HG03354 (cell line): ENCODE measurements at regions not wholly inside any gene's neighbourhood (a gene's known extent, or its start where the extent isn't known, plus 50 kb on each side); places are given as distances from the start of the nearest gene placed in this dataset.

Experiments used
- ATAC-seq: cut with Tn5 transposase; IDR thresholded peaks from one replicate; pipeline ENCODE4 v1.9.1; 2021; ENCODE audit warnings: mild to moderate bottlenecking; ENCODE audit not compliant: unreplicated experiment, poor library complexity, severe bottlenecking

GRCh38 chr1:184919892-184920291 is 54.4 kb downstream of the NIBAN1 start:
- ATAC-seq: peak; percentile 43

- no peak for ATAC-seq
Observed at GRCh38 chr1:184915463-184916090, 58.7 kb downstream of the NIBAN1 start.

DNA sequence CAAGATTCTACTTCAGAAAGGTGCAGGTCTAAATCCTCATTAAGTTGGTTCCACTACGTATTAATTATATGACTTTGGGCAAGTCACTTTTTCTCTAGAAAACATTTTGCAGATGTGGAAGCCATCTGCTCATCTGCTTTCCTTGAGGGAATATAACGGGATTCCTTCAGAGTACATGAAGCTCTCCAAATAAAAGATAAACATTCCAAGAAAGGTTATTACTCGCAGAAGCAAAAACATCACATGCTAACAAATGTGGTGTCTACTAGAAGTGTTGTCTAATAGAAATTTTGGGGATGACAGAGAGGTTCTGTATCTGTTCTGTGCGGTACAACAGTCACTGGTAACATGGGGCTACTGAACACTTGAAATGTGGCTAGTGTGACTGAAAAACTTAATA is 60.2 kb downstream of the NIBAN1 start:
- ATAC-seq: no peak

DNA sequence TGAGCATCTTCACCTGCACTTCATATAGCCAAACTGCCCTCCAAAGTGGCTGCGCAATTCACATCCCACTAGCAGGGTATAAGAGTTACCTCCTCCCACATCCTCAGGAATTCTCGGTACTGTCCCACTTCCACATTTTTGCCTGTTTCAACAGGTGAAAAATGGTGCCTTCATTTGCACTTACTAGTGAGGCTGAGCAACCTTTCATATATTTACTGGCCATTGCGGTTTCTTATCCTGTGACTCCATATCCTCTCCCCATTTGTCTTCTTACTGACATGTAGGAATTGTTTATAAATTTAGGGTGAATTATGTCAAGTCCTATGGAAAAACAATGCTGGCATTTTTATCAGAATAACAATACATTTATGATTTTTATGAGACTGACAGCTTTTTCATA is 61.9 kb downstream of the NIBAN1 start:
- ATAC-seq: no peak

DNA sequence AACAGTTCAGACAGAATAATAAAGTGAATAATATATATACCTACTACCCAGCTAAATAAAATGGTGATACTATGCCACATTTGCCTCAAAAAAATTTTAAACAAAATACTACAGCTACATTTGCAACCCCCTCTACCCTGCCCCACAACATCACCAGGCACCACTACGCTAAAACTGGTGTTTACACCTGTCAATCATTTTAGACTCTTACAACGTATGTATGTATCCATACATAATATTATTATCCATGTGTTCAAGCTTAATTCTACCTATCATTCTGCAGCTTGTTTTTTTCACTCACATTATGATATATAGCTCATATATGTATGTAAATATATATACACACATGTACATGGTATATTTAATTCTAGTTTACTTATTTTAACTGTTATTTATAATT is 62.5 kb downstream of the NIBAN1 start:
- no peak for ATAC-seq

DNA sequence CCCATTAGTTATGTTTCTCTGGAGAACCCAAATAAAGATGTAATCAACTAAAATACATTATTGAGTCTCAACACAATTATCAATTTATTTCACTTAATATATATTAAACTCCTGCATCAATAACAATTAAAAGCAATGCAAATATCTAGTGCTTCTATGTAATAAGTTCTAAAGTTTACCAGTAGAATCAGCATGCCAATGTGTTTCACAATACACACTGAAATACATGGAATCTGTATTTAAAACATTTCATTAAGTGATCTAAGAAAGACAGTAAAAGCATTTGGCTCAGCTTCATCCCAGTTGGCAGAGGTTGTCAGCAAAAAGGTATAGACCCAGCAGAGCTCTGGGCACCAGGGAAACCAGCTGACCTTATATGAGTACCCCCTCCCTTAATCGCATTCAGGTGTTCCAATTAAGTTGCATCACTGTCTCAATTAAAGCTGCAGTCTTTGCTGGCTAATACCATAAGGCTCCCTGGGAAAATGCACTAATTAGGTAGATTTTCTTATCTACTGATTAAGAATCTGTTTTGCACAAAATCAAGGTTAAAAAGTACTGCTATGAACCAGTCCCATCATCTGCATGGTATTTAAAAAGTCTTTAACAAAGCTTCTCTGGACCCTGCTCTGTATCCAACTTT is 63.1 kb downstream of the NIBAN1 start:
- ATAC-seq: no peak

- ATAC-seq: no peak
Observed at GRCh38 chr1:184910691-184911091, 63.6 kb downstream of the NIBAN1 start.

DNA sequence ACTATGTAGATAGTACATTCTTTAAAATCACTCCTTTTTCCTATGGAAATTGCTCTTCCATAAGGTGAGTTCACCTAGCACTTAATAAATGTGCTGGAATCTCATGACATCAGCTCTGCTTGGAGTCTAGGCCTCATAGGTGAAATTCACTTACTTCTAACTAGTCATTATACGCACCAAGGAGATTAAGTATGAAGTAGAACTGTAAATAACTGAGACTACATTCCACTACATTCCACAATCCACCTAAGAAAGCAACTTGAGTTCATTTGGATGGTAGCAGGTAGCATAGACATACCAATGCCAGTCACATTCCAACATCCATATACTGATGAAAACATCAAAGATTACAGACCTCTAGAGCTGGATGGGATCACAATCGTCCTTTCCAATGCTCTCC is 64.3 kb downstream of the NIBAN1 start:
- ATAC-seq: no peak

DNA sequence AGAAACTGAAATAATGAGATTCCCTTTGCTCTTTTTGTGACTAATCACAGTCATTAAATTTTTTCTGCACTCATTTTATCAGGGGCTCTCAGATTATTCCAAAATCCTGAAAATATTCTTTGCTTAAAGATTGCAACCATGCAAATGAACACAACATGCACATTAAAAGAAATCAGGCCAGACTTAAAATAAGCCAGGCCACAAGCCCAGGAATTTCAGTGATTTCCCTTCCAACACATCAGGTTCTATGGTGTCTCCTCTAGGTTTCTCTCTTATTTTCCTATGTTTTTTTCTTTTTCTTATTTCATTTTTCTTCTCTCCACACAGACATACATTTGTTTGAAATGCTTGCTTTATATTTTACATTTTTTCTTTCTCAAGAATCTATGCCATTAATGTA is 65.3 kb downstream of the NIBAN1 start:
- no peak for ATAC-seq

DNA sequence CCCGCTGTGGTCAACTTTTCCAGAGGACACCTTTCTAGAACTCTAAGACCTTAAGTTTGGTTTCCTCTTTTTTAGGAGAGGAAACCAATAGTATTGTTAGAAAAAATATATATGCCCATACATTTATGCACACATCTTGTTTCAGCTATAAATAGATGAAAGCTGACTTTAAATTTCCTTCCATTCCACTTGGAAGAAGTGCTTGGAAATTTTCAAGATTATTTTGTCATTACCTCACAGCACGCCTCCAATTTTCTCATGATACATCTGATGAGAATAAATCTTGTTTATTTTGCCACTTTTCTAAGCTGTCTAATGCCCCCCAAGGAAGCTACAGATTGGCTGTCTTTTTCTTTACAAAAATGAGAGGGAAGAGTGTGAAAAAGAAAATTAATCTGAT is 65.8 kb downstream of the NIBAN1 start:
- no peak for ATAC-seq

- ATAC-seq: no peak
Observed at GRCh38 chr1:184907500-184907899, 66.8 kb downstream of the NIBAN1 start.

- ATAC-seq: no peak
Observed at GRCh38 chr1:184906761-184907160, 67.5 kb downstream of the NIBAN1 start.

GRCh38 chr1:184905601-184906322 is 68.5 kb downstream of the NIBAN1 start:
- ATAC-seq: no peak

- no peak for ATAC-seq
Observed at GRCh38 chr1:184903111-184903692, 71.1 kb downstream of the NIBAN1 start.

GRCh38 chr1:184900507-184900906 is 73.8 kb downstream of the NIBAN1 start:
- no peak for ATAC-seq

DNA sequence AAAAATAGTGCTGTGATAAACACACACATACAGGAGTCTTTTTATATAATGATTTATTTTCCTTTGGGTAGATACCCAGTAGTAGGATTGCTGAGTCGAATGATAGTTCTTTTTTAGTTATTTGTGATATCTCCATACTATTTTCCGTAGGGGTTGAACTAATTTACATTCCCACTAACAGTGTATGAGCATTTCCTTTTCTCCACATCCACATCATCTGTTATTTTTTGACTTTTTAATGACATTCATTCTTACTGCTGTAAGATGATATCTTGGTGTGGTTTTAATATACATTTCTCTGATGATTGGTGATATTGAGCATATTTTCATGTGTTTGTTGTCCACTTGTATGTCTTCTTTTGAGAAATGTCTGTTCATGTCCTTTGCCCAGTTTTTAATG is 78.3 kb downstream of the NIBAN1 start:
- ATAC-seq: no peak

- ATAC-seq: no peak
Observed at GRCh38 chr1:184895086-184895485, 79.2 kb downstream of the NIBAN1 start.

DNA sequence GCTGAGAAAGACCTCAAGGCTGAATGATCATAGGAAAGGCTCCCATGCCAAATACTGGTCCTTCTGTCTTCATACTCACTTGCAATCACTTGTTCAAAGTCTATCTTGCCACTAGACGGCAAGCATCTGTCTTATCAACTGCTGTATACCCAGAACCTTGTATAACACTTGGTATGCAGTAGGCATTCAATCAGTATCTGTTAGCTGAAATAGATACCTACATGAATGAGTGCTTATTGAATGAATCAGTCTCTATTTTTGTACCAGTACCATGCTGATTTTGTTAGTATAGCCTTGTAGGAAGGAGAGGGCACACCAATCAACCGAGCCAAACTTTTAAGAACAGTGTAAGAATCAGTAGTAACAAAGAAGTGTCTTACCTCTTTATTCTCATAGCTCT is 80.6 kb downstream of the NIBAN1 start:
- no peak for ATAC-seq

DNA sequence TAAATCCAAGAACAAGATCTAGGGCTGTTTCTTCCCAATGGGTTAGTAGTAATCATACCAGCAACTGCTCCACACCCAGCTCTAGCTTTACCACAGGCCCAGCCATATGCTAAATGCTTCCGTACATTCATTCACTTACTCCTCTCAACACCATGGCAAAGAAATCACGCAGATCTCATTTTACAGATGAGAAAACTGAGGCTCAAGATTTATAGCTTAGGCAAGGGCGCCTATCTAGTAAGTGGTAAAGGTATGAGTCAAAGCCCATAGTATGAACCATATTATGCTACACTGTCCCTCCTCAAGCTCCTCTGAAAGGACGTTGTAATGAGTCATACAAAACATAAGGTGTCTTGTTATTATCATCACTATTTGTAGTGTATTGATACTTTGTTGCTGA is 82.2 kb downstream of the NIBAN1 start:
- peak; percentile 91 for ATAC-seq

DNA sequence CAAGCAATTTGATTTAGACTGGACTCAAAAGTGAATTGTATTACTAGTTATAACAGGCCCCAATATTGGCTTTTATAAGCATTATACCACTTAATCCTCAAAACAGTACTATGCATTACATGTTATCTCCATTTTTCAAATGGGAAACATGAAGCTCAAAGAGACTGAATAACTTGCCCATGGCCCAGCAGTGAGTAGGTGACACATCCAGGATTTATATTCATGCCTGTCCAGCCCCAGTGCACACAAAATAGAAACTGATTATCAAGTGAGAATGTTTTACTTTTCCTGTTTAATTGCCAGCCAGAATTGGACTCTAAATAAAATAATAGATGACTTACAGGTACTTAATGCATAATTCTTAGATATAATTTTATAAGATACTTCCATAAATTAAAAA is 82.9 kb downstream of the NIBAN1 start:
- ATAC-seq: no peak

DNA sequence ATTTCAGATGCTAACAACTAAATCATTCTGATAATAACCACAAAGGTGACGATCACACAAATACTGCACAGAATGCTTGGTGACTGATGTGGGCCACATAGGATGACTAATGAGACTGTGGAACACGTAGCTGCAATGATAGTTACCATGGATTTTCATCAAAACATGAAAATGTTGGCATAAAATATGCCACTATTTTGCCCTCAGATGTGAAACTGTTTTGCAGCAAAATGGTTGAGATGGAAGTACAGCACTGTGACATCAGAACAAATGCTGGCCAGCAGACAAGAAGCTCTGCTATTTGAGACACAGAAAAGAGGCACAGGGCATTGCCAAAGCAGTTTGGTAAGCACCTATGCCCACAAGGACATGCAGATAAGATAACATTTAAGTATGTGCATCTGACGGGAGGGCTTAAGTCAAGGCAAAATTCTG is 83.8 kb downstream of the NIBAN1 start:
- no peak for ATAC-seq
